Activated naive CD8-positive, alpha-beta T cell (primary cell): ENCODE measurements at regions not wholly inside any gene's neighbourhood (a gene's known extent, or its start where the extent isn't known, plus 50 kb on each side); places are given as distances from the start of the nearest gene placed in this dataset.

Experiments
- H3K27ac Mint-ChIP-seq: one replicate; pipeline ENCODE4 v1.8.0; 2021; ENCODE audit warnings: mixed read lengths
- H3K27me3 Mint-ChIP-seq: one replicate; pipeline ENCODE4 v1.8.0; 2021; ENCODE audit warnings: mixed read lengths
- H3K36me3 Mint-ChIP-seq: one replicate; pipeline ENCODE4 v1.8.0; 2021; ENCODE audit warnings: mixed read lengths
- H3K4me1 Mint-ChIP-seq: one replicate; pipeline ENCODE4 v1.8.0; 2021; ENCODE audit warnings: low read depth, mixed read lengths
- H3K4me3 Mint-ChIP-seq: one replicate; pipeline ENCODE4 v1.8.0; 2021; ENCODE audit warnings: mild to moderate bottlenecking, mixed read lengths
- H3K9me3 Mint-ChIP-seq: one replicate; pipeline ENCODE4 v1.8.0; 2021; ENCODE audit warnings: low read depth, mixed read lengths

DNA sequence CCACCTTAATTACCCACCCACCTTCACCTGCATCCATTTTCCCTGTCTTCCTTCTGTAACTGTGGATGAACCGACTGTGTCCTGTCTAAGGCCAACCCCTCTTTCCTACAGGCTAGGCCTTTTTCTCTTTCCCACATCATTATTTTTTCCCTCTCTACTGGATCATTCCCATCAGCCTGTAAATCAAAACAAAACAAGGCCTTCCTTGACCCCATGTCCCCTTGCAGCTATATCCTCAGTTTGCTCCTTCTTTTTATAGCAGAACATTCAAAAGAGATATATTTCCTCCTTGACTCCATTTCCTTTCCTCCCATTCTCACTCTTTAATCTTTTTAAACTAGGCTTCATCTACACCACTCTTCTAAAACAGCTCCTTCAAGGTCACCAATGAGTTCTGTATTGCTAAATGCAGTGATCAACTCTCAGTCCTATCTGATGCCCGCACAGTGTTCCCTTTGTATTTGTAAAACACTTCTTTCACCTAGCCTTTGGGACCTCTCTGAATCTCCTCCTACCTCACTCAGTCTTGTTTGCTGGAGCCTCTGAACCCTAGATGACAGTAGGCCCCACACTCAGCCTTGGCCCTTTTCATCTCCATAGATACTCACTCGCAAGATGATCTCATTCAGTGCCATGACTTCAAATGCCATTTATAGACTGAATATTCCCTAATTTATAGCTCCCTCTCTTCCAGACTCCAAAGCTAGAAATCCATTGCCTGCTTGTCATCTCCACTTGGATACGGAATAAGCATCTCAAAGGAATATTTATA, 55.7 kb downstream of the CXCR4 start:
- peaks cover 6% of the 10 kb centered on the region for H3K36me3 Mint-ChIP-seq
- H3K4me1 Mint-ChIP-seq: peaks cover 74% of the 10 kb centered on the region
- peak overlapping the region; percentile 13 for H3K27ac Mint-ChIP-seq
- no peak overlapping the region for H3K4me3 Mint-ChIP-seq
- H3K27me3 Mint-ChIP-seq: no peaks in the 10 kb centered on the region
- H3K9me3 Mint-ChIP-seq: peaks cover 4% of the 10 kb centered on the region

DNA sequence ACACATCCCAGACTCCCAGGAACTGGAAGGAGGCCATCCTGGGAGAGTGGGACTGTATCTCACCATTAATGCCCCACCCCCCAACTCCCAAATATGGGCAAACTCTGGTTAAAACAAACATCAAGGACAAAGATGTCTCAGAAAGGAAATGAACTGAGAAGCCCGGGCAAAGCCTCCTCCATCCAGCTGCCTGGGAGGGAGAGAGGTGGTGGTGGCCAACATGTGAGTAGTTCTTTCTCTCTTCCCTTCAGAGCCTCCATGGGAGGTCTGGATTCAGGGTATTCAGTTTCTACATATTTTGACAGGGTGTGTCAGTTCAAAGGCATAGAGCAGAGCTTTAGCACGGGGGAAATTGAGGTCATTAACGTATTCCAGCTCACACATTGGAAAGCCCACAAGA, 57.5 kb downstream of the CXCR4 start:
- no peak overlapping the region for H3K4me3 Mint-ChIP-seq
- H3K4me1 Mint-ChIP-seq: peaks cover 75% of the 10 kb centered on the region
- H3K9me3 Mint-ChIP-seq: peaks cover 8% of the 10 kb centered on the region
- no peaks in the 10 kb centered on the region for H3K27me3 Mint-ChIP-seq
- H3K36me3 Mint-ChIP-seq: peaks cover 6% of the 10 kb centered on the region
- no peak overlapping the region for H3K27ac Mint-ChIP-seq

DNA sequence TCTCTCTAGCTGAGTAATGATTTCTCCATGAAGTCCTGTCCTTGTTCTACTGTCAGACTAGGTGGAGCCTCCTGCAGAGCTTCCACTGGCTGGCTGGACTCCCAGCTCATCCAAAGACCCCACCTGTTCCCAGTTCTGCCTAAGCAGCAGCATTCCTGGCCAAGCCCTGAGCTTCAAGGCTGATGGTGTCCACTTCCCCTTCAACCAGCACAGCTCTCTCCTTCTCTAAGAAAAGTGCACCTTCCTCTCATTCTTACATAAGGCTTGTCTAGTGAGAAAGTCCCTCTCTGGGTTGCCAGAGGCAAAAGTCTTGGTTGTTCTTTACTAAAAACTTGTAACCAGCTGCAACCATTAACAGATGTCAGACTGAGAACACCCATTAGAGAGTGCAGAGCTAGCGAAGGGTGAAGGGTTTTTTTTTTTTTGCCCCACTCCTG, 58.9 kb downstream of the CXCR4 start:
- Mint-ChIP-seq H3K27me3 (no peaks in the 10 kb centered on the region), H3K9me3 (peaks cover 8% of the 10 kb centered on the region), H3K27ac (no peak overlapping the region), H3K4me1 (peaks cover 75% of the 10 kb centered on the region), H3K4me3 (no peak overlapping the region), H3K36me3 (peaks cover 6% of the 10 kb centered on the region)

DNA sequence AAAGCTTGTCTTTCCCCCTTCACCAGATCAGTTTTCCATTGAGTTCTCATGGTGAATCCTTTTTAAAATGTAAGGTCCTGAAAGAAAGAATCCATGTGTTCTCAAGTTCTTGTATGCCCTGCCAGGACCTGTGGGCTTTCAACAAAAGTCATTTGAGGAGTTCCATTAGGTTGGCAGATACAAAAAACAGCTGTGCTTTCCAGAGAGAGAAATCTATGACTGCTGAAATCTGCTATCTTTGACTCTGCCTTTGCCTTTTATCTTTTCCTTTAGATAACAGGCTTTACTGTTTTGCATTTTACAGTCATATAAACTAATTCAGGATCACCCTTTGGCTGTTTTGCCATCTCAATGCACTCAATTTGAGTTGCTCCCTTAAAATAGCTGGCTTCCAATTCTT, 59.7 kb downstream of the CXCR4 start:
- H3K27ac Mint-ChIP-seq: peak overlapping the region; percentile 93
- H3K9me3 Mint-ChIP-seq: peaks cover 8% of the 10 kb centered on the region
- peaks cover 81% of the 10 kb centered on the region for H3K4me1 Mint-ChIP-seq
- H3K27me3 Mint-ChIP-seq: no peaks in the 10 kb centered on the region
- H3K4me3 Mint-ChIP-seq: no peak overlapping the region
- H3K36me3 Mint-ChIP-seq: peaks cover 6% of the 10 kb centered on the region

DNA sequence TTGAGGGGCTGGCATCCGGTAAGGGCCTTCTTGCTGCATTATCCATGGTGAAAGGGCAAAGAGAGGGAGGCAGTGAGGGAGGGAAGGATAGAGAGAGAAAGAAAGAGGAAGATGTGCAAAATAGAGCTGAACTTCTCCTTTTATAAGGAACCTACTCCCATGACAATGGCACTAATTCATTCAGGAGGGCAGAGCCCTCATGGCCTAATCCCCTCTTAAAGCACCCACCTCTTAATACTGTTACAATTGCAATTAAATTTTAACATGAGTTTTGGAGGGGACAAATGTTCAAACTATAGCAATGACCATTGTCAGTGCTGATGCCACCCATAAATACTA, 60.2 kb downstream of the CXCR4 start:
- peaks cover 8% of the 10 kb centered on the region for H3K9me3 Mint-ChIP-seq
- H3K27ac Mint-ChIP-seq: peak overlapping the region; percentile 93
- peaks cover 6% of the 10 kb centered on the region for H3K36me3 Mint-ChIP-seq
- H3K4me1 Mint-ChIP-seq: peaks cover 83% of the 10 kb centered on the region
- H3K27me3 Mint-ChIP-seq: no peaks in the 10 kb centered on the region
- H3K4me3 Mint-ChIP-seq: peak overlapping the region; percentile 61

DNA sequence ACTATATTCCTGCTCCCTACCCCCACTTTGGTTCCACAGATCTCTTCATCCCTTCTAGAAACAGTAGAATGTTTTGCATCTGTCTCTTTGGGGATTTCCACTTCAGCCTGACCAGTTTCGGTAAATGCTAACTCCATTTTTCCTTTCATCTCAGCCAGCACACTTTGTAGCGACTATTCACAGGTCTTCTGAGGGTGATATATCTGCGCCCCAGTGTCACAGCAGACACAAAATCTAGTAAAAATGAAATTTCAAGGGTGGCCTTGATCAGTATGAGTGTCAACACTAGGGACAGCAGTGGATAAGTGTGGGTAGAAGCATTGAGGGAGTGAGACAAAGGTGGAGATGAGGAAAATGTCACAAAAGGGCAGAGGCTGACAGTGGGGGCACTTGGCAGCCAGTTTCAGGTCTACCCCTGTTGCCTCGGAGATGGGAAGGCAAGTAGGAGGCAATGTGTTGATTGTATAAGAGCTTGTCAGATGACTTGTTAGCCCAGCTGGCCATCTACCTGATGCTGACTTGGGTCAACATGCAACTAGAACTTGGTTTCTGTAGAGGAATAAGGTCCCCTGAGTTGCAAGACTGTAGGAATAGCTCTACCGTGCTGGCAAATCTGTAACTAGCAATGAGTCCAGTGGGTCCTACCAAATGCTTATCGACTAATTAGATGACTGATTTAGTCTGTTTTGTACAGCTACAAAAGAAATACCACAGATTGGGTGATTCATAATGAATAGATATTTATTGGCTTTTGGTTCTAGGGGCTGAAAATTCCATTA, 60.7 kb downstream of the CXCR4 start:
- Mint-ChIP-seq H3K27ac (peak overlapping the region; percentile 93), H3K36me3 (peaks cover 5% of the 10 kb centered on the region), H3K27me3 (no peaks in the 10 kb centered on the region)

DNA sequence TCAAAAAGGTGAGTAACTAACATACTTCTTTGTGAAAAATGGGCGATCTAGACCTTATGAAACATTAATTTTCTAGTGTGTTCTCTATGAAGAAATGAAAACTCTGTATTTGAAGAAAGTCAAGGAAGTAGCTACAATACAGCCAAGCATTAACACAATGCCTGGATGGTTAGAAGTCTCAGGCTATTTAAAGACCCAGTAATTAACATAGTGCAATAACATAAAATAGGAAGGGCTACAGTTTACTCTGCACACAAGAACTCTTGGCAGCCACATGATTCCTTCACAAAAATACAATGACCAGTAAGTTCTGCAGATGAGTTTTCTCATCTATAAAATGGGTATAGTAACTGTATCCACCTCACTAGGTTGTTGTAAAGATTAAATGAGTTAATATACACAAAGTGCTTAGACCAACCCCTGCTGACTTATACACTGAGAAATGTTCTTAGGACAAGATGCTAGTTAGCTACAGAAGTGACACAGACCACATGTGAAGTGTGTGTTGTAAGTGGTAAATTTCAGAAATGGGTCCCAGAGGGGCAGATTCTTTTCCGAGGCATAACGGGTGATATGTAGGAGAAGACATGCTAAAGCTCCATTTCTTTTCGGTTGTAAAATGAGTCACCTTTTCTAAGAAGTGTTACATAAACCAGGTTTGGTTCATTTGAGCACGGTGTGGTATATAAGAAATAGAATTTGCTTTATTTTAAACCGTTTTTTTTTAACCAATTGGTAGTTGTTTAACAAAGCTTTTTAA, 61.8 kb downstream of the CXCR4 start:
- Mint-ChIP-seq H3K9me3 (peaks cover 4% of the 10 kb centered on the region), H3K36me3 (peaks cover 2% of the 10 kb centered on the region), H3K4me1 (peaks cover 87% of the 10 kb centered on the region), H3K27me3 (no peaks in the 10 kb centered on the region), H3K27ac (peak overlapping the region; percentile 93), H3K4me3 (peak overlapping the region; percentile 61)

More for the DNA sequence above, 60.7 kb downstream of the CXCR4 start:
- Mint-ChIP-seq H3K4me1 (peaks cover 83% of the 10 kb centered on the region), H3K4me3 (peak overlapping the region; percentile 61), H3K9me3 (peaks cover 6% of the 10 kb centered on the region)

DNA sequence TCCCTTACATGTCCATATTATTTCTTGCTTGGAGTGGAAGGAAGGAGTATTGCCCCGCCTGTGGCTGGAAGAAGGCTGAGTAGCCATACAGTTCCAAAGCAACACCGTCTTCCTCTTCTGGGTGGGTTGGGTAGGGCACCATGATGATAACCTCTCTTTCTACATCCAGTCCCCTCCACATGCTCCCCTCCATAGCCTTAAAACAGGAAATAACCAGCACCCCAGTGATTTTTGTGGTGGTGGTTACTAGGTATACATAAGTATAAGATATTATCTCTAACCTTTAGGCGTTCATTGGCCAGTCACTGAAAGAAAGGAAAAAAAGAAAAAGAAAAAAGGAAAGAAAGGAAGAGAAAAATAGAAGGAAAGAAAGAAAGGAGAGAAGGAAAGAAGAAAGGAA, 63.1 kb downstream of the CXCR4 start:
- peak overlapping the region; percentile 93 for H3K27ac Mint-ChIP-seq
- peaks cover 4% of the 10 kb centered on the region for H3K9me3 Mint-ChIP-seq
- H3K4me3 Mint-ChIP-seq: no peak overlapping the region
- peaks cover 92% of the 10 kb centered on the region for H3K4me1 Mint-ChIP-seq
- peaks cover 2% of the 10 kb centered on the region for H3K36me3 Mint-ChIP-seq
- H3K27me3 Mint-ChIP-seq: no peaks in the 10 kb centered on the region

DNA sequence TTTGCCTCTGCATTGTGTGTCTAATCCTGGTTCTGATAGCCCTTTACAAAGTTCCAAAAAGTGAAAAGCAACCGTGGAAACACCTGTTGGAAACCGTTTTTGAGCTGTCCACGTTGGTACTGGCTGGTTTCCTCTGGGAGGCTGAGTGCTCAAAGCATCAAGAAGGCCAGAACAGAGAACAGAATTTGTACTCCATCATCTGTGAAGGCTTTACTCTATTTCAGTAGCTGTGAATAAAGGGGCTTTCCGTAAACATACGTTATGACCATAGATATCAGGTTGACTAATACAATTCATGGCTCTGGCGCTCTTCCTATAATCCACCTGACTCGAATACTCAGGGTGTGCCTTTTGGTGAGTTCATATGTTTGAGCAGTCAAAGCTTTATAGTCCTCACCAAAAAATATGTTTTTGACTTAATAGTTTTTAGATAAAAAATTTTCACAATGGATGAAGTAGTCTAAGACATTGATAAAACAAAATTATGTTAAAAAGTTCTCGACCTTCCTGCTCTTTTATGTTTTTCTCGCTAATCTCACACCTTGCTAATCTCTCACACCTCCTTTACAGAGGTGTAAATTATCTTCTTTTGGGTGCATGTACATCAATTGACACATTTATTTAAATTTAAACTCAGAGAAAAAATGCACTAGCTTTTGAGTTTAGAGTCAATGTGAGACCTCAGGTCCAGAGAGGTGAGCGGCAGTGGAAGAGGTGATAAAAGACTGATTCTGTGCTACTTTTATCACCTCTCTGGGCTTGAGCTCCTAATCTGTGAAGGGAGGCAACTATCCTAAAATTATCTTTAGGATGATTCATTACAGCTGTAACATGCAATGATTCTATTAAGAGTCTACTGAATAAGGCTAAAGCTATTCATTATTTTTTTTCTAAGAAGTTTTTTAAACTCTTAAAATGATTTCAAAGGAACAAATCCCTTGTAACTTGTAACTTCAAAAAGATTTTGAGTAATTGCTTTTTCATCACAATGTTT, 65.3 kb downstream of the CXCR4 start:
- Mint-ChIP-seq H3K4me1 (peaks cover 87% of the 10 kb centered on the region), H3K27ac (peak overlapping the region; percentile 96), H3K36me3 (peaks cover 2% of the 10 kb centered on the region), H3K4me3 (peak overlapping the region; percentile 57), H3K9me3 (peaks cover 4% of the 10 kb centered on the region), H3K27me3 (no peaks in the 10 kb centered on the region)

DNA sequence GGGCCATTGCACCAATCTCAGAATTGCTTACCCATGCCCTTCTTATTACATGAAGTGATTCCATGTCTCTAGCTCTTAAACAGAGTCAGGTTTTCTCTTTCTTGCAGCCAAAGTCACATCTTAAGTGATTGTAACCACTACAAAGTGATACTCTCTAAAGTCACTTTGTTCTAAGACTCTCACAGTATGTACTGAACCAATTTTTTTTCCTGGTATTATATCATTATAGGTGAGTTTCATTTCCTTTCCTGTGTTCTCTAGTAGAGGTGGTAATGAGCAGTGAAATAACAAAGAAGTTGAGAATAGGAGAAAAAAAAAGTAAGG, 66.3 kb upstream of the DARS1 start:
- Mint-ChIP-seq H3K36me3 (no peaks in the 10 kb centered on the region), H3K4me3 (peak overlapping the region; percentile 57)

DNA sequence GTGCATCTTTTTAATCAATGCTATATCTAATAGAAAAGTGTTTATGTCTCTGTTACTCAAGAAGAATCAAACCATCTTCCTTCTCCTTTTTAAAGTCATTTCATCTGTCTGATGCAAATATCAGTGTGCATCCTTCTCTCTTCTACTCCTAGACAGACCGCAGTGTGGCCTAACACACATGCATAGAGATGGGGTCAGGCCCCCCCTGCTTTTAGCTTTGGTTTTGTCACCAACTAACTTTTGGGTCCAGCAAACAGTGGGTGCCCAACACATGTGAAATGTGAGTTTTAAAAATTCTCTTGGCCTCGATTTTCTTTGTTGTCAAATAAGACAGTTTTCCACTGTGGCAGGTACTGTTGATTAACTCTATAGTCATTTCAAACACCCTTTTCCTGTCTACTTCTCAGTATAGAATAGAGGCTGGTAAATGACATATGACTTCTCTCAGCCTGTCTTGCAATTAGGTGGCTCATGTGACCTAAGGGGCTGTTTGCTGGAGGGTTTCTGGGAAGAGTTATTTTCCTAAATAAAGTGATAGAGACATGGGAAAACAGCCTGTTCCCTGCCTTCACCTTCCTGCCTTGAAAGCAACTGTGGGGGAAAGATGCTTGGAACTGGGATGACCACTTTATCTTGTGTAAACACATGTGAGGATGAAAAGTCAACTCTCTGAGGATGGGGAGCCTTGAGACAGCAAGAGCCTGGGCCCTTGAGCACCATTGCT, 65.7 kb upstream of the DARS1 start:
- Mint-ChIP-seq H3K9me3 (peaks cover 4% of the 10 kb centered on the region), H3K4me3 (peak overlapping the region; percentile 57), H3K27me3 (no peaks in the 10 kb centered on the region), H3K4me1 (peaks cover 86% of the 10 kb centered on the region), H3K27ac (peak overlapping the region; percentile 96), H3K36me3 (no peaks in the 10 kb centered on the region)

More for the DNA sequence above, 66.3 kb upstream of the DARS1 start:
- peaks cover 4% of the 10 kb centered on the region for H3K9me3 Mint-ChIP-seq
- H3K27ac Mint-ChIP-seq: peak overlapping the region; percentile 96
- peaks cover 86% of the 10 kb centered on the region for H3K4me1 Mint-ChIP-seq
- H3K27me3 Mint-ChIP-seq: no peaks in the 10 kb centered on the region

DNA sequence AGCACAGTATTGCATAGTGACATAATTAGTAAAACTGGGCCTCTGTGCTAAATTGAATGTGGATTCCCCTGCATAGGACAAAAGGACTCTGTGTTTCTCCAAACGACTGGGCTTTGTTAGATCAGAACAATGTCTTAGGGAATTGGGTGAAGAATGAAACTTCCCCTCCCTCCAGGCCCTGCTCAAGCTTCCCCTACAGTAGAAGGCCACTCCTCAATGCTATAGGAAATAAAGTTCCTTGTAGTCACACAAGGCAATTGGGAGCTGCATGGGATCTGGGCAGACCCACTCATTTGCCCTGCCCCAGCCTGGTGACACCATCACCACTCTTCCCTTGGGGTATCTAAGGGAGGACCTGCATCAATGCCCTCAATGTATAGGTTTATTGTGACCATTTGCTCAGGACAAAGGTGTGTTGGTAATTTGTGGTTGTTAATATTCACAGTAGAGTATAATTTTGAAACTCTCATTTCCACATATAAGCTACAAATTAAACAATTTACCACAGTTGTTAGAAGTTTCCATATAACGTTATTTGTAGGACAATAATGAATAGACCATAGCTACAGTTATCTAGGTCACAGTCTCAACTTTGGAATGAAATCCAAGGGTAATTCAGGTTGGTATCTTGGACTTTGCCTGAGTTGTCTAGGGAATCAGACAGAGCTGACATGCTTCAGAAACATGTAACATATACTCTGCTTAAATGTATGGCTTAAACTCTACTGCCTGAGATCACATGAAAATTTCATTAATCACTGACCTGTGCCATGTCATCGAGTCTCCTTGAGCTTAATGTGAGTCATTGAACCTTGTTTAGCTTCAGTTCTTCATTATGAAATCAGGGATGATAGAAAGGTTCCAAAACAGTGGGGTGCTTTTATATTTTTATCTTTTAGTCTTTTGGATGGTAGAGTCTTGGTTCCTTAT, 64.8 kb upstream of the DARS1 start:
- H3K4me3 Mint-ChIP-seq: no peak overlapping the region
- H3K36me3 Mint-ChIP-seq: no peaks in the 10 kb centered on the region
- H3K9me3 Mint-ChIP-seq: no peaks in the 10 kb centered on the region
- H3K27ac Mint-ChIP-seq: peak overlapping the region; percentile 96
- H3K4me1 Mint-ChIP-seq: peaks cover 86% of the 10 kb centered on the region
- no peaks in the 10 kb centered on the region for H3K27me3 Mint-ChIP-seq
